ENCODE measurements at regions not wholly inside any gene's neighbourhood (a gene's known extent, or its start where the extent isn't known, plus 50 kb on each side); places are given as distances from the start of the nearest gene placed in this dataset.
A peak's percentile ranks its signal among the peaks of the same experiment; 100 is the strongest.

DNA sequence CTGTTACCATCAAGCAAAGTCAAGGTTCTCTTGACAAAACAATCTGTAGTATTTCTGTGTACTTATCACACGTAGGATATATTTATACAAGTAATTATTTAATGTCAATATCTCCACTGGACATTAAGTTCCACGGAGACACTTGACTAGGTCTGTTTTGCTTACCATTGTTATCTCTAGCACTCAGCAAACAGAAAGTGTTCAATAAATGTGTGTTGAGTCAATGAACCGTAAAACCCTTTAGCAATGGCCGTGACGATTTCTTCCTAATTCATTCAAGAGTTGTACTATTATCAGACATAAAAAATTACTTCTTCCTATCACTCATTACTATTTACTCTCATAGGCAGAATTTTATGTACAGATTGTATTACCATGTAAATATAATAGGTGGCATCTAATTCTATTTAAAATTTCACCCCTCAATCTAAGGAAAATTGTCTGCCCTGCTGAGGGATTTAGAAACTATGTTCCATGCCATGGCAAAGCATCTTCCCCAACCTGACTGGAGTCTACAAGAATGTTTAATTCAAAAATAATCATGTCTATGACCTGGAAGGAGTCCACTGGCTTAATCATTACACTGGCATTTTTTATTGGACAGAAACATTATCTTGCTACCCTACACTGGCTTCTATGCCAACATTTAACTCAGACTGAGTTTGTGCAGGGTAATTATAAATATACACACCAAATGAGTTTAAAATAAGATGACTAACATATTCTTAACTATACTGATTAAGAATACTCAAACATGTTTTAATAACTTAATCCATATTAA, 301.9 kb downstream of the ZEB2 start:
- Histone ChIP-seq H3K27me3 (ENCODE audit: control insufficient read depth, insufficient read depth, low read length) (no peaks in the 10 kb centered on the region), H3K4me1 (ENCODE audit: control insufficient read depth, insufficient read depth, low read length) (no peaks in the 10 kb centered on the region), H3K4me3 (ENCODE audit: low read length) (no peak overlapping the region), H3K27ac (ENCODE audit: low read length) (no peak overlapping the region), H3K36me3 (ENCODE audit: control insufficient read depth, insufficient read depth, low read length) (no peaks in the 10 kb centered on the region), H3K9me3 (ENCODE audit: control insufficient read depth, insufficient read depth, low read length) (no peaks in the 10 kb centered on the region)
- TF ChIP-seq, protein P1, sequence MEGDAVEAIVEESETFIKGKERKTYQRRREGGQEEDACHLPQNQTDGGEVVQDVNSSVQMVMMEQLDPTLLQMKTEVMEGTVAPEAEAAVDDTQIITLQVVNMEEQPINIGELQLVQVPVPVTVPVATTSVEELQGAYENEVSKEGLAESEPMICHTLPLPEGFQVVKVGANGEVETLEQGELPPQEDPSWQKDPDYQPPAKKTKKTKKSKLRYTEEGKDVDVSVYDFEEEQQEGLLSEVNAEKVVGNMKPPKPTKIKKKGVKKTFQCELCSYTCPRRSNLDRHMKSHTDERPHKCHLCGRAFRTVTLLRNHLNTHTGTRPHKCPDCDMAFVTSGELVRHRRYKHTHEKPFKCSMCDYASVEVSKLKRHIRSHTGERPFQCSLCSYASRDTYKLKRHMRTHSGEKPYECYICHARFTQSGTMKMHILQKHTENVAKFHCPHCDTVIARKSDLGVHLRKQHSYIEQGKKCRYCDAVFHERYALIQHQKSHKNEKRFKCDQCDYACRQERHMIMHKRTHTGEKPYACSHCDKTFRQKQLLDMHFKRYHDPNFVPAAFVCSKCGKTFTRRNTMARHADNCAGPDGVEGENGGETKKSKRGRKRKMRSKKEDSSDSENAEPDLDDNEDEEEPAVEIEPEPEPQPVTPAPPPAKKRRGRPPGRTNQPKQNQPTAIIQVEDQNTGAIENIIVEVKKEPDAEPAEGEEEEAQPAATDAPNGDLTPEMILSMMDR (IDR thresholded peaks at IDR 0.05) = no peak
- WGBS (ENCODE audit: insufficient coverage) = 100% methylated on average over 2 of the region's 5 CpGs
- ATAC-seq (no peak), DNase-seq (no peak)
- Mint-ChIP-seq H3K4me1 (peaks cover 15 to 26% of the 10 kb centered on the region in 2 donors), H3K27ac (no peak overlapping the region), H3K4me3 (no peak overlapping the region), H3K36me3 (no peaks in the 10 kb centered on the region), H3K9me3 (no peaks in the 10 kb centered on the region), H3K27me3 (ENCODE audit: low read depth in 2 of 2) (no peaks in the 10 kb centered on the region)
- intact Hi-C loops (cut with micrococcal nuclease) = loop anchor here (10.0 kb wide), 1 partner anchor 107 kb away; no protein-coding TSS in a partner anchor

DNA sequence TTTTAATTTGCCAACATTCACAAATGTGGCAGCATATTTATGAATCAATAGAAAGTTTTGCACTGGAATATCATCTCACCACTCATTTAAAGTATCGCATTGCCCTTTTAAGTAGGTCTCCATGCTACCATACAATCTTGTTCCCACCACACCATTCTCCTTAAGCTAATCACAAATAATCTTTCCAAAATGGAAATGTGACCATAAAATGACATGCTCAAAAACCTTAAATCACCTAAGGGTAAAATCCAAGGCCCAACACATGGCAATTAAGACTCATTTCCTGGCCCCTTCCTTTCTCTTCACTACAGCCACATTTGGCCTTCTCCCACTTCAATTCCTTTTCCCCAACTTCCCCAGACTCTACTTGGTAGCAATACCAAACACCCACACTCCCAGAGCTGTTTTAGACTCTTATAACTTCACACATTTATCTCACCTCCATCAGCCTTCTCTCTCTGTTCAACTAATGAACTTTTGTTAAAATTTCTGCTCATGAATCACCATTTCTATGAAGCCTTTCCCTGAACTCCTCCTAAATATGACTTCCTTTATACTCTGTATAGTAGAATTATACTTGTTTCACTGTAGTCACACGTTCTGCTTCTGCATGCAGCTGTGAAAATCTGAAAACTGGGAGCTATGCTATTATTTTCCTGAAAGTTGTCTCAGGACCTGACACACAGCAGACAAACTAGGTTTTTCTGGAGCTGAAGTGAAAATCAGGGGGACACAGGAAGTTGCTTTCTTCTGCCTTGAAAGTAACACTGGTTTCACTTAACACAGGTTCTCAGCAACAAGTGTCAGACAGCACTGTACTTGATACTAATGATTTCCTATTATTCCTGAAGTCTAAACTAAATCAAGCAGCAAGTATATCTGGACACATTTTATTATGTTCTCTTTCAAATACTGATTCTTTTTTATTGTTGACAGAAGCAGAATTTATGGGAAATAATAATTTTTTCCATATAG, 303.9 kb downstream of the ZEB2 start:
- Histone ChIP-seq H3K4me1 (ENCODE audit: control insufficient read depth, insufficient read depth, low read length) (no peaks in the 10 kb centered on the region), H3K4me3 (ENCODE audit: low read length) (no peak overlapping the region), H3K27ac (ENCODE audit: low read length) (peak overlapping the region; percentile 24), H3K36me3 (ENCODE audit: control insufficient read depth, insufficient read depth, low read length) (no peaks in the 10 kb centered on the region), H3K27me3 (ENCODE audit: control insufficient read depth, insufficient read depth, low read length) (no peaks in the 10 kb centered on the region), H3K9me3 (ENCODE audit: control insufficient read depth, insufficient read depth, low read length) (no peaks in the 10 kb centered on the region)
- intact Hi-C loops (cut with micrococcal nuclease) = loop anchor here (10.0 kb wide), 1 partner anchor 109 kb away; no protein-coding TSS in a partner anchor
- no peaks in the 10 kb centered on the region for H3K36me3 Mint-ChIP-seq
- TF ChIP-seq, protein P1 (IDR thresholded peaks at IDR 0.05) = no peak
- 55% methylated on average over 2 of the region's 2 CpGs for WGBS (ENCODE audit: insufficient coverage)
- H3K4me1 Mint-ChIP-seq = peaks cover 24 to 36% of the 10 kb centered on the region in 2 donors
- H3K4me3 Mint-ChIP-seq = peak overlapping the region; percentile 0
- H3K9me3 Mint-ChIP-seq = no peaks in the 10 kb centered on the region
- ATAC-seq = peak; percentile 67 to 90 (median 88)
- H3K27me3 Mint-ChIP-seq (ENCODE audit: low read depth in 2 of 2) = no peaks in the 10 kb centered on the region
- peak in 1 of 2 donors; percentile 48 for DNase-seq
- peak overlapping the region; percentile 73 to 74 for H3K27ac Mint-ChIP-seq

DNA sequence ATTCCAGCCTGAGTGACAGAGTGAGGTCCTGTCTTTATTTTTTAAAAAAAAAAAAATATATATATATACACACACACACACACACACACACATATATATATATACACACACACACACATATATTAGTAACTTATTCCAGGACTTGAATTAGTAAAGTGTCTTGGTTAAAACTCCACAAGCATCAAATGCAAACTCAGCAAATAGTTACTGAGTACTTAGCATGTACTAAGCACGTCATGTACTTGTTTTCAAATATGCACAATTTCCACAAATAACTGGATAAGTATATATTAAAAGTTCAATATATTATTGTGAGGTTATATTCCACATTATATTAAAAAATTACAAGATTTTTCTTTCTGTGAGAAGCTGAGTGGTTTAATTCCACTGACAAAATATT, 304.7 kb downstream of the ZEB2 start:
- Mint-ChIP-seq H3K4me3 (no peak overlapping the region), H3K4me1 (peaks cover 24 to 36% of the 10 kb centered on the region in 2 donors), H3K27me3 (ENCODE audit: low read depth in 2 of 2) (no peaks in the 10 kb centered on the region), H3K36me3 (no peaks in the 10 kb centered on the region), H3K9me3 (no peaks in the 10 kb centered on the region), H3K27ac (no peak overlapping the region)
- intact Hi-C loops (cut with micrococcal nuclease) = loop anchor here (10.0 kb wide), 1 partner anchor 110 kb away; no protein-coding TSS in a partner anchor
- Histone ChIP-seq H3K9me3 (ENCODE audit: control insufficient read depth, insufficient read depth, low read length) (no peaks in the 10 kb centered on the region), H3K27ac (ENCODE audit: low read length) (no peak overlapping the region), H3K4me1 (ENCODE audit: control insufficient read depth, insufficient read depth, low read length) (no peaks in the 10 kb centered on the region), H3K27me3 (ENCODE audit: control insufficient read depth, insufficient read depth, low read length) (no peaks in the 10 kb centered on the region), H3K4me3 (ENCODE audit: low read length) (no peak overlapping the region), H3K36me3 (ENCODE audit: control insufficient read depth, insufficient read depth, low read length) (no peaks in the 10 kb centered on the region)
- ATAC-seq = no peak
- TF ChIP-seq, protein P1 (IDR thresholded peaks at IDR 0.05) = no peak
- WGBS (ENCODE audit: insufficient coverage) = no CpG with 5 or more reads among the region's 1 CpG
- DNase-seq = no peak

Data from natural killer cell (primary cell).